BE2C (cell line): ENCODE measurements at regions not wholly inside any gene's neighbourhood (a gene's known extent, or its start where the extent isn't known, plus 50 kb on each side); places are given as distances from the start of the nearest gene placed in this dataset.
A peak's percentile ranks its signal among the peaks of the same experiment; 100 is the strongest.

Experiments
- DNase-seq: peaks from one replicate; pipeline ENCODE4 v3.0.0-alpha.2; 2020
- H3K27me3 ChIP-seq: fragments of 250-450 bp; sonication (Bioruptor Pico); 2 replicates; pipeline ENCODE4 v1.5.1; 2020; ENCODE audit warnings: mild to moderate bottlenecking
- H3K36me3 ChIP-seq: fragments of 250-450 bp; sonication (Bioruptor Pico); 2 replicates; pipeline ENCODE4 v1.5.1; 2020; ENCODE audit warnings: mild to moderate bottlenecking
- H3K4me1 ChIP-seq: fragments of 250-450 bp; sonication (Bioruptor Pico); 2 replicates; pipeline ENCODE4 v1.5.1; 2020
- H3K4me3 ChIP-seq: 2 replicates; pipeline ENCODE4 v1.5.1; 2011; ENCODE audit warnings: low read depth, low read length
- H3K9me3 ChIP-seq: fragments of 250-450 bp; sonication (Bioruptor Pico); 2 replicates; pipeline ENCODE4 v1.5.1; 2020
- TF ChIP-seq, protein P1 (sequence below): IDR thresholded peaks from 2 replicates; pipeline ENCODE4 v1.5.1; 2012; ENCODE audit warnings: mild to moderate bottlenecking, low read depth, low read length

DNA sequence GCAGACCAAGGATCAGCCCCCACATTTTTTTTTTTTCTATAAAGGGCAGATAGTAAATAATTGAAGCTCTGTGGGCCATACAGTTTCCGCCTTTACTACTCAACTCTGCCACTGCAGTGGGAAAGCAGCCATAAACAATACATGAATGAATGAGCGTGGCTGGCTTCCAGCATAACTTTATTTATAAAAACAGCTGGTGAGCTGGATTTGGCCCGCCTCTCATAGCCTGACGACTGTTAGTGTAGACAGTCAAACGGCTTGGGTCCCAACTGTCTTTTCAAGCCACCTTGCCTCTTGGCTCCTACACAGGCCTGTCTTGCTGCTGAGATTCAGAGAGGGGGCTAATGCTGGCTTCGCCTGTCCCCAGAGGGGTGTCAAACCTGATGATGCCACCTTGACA is 169.8 kb upstream of the GPR26 start:
- Histone ChIP-seq H3K36me3 (no peaks in the 10 kb centered on the region), H3K27me3 (peaks cover 27% of the 10 kb centered on the region), H3K4me3 (no peak overlapping the region), H3K4me1 (no peaks in the 10 kb centered on the region), H3K9me3 (no peaks in the 10 kb centered on the region)
- TF ChIP-seq, protein P1, sequence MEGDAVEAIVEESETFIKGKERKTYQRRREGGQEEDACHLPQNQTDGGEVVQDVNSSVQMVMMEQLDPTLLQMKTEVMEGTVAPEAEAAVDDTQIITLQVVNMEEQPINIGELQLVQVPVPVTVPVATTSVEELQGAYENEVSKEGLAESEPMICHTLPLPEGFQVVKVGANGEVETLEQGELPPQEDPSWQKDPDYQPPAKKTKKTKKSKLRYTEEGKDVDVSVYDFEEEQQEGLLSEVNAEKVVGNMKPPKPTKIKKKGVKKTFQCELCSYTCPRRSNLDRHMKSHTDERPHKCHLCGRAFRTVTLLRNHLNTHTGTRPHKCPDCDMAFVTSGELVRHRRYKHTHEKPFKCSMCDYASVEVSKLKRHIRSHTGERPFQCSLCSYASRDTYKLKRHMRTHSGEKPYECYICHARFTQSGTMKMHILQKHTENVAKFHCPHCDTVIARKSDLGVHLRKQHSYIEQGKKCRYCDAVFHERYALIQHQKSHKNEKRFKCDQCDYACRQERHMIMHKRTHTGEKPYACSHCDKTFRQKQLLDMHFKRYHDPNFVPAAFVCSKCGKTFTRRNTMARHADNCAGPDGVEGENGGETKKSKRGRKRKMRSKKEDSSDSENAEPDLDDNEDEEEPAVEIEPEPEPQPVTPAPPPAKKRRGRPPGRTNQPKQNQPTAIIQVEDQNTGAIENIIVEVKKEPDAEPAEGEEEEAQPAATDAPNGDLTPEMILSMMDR = no peak
- no peak for DNase-seq

DNA sequence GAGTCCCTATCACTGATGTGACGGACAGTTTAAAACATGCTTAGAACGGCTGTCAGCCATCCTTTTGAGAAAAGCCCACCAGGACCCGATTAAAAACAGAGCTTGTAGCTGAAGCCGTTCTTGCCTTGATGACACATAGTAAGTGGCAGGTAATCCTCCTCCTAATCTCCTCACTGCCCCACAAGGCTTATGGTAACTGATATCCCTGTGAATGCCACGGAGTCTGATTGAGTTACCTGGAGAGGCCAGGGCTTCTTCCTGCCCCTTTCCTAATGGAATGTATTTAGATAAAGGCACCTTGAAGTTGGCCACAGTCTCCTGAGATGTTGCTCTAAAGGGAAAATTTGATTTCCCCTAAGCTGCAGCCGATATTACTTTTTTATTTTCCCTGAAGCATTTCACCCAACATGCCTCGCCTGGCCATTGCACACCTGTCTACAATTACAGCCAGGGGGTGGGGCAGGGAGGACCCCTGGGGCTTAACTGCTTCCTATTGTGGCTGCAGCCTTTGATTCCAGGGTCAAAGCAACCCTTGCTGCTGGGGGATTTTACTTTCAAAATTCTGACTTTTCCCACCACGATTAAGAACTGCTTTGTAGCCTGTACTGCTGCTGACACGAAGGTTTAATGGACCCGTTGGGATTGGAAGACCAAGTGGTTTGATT is 169.0 kb upstream of the GPR26 start:
- H3K9me3 ChIP-seq = no peaks in the 10 kb centered on the region
- H3K4me1 ChIP-seq = no peaks in the 10 kb centered on the region
- H3K4me3 ChIP-seq = no peak overlapping the region
- H3K27me3 ChIP-seq = peaks cover 35% of the 10 kb centered on the region
- H3K36me3 ChIP-seq = no peaks in the 10 kb centered on the region
- no peak for DNase-seq
- TF ChIP-seq, protein P1 = no peak

DNA sequence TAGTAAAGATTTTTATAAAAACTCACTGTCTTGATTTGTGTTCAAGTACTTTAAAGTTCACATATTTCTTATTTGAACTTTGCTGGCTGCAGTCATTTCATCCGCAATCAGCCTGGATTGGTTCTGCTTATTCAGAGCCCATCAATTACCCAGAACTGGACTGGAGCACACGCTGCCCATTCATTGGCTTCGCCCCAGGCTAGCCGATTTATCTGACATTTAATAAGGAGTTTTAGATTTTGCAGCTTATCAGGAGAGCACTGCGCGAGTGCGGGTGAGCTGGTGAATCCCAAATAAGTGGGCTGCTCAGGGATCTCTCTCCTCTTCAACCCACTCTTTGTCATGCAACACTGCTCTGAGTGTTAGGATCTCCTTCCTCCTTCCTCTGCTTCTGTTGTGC is 166.0 kb upstream of the GPR26 start:
- TF ChIP-seq, protein P1 = no peak
- Histone ChIP-seq H3K27me3 (peaks cover 60% of the 10 kb centered on the region), H3K4me1 (no peaks in the 10 kb centered on the region), H3K4me3 (no peak overlapping the region), H3K36me3 (no peaks in the 10 kb centered on the region), H3K9me3 (no peaks in the 10 kb centered on the region)
- no peak for DNase-seq

DNA sequence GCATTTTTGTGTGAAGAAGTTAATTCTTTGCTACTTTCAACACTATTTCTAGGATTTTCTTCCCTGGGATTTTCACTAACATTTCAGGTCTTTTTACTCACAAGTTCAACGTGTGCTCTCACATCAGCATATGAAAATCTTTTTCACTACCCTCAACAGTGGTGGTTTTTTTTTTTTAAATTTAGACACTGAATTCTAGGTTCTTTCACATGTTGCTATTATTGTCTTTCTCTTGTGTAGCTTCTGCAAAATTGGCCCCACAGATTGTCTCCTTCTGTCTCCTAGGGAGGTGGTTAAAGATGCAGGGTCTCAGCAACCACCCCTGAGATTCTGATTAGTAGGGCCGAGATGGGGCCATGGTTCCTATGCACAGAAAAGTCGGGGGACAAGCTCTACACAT is 165.0 kb upstream of the GPR26 start:
- Histone ChIP-seq H3K9me3 (no peaks in the 10 kb centered on the region), H3K36me3 (no peaks in the 10 kb centered on the region), H3K27me3 (peaks cover 69% of the 10 kb centered on the region), H3K4me1 (no peaks in the 10 kb centered on the region), H3K4me3 (no peak overlapping the region)
- DNase-seq = no peak
- TF ChIP-seq, protein P1 = no peak

DNA sequence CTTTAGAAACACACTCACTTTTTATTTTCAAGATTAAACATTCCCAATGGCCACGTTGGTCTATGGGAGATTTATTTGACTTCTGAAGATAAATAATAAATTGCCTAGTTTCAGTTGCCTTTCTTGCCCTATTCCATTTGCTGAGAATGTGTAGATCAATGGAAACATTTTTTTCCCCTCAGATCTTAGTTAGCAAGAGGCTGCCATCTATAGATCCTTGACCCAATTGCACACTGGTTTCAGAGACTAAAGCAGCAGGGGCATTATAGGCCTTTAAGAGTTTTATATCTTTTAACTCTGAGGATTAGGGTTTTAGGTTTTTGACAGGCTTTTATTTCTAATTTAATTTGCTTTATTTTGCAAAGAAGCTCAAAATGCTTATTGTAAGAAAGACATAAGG is 163.2 kb upstream of the GPR26 start:
- peaks cover 83% of the 10 kb centered on the region for H3K27me3 ChIP-seq
- TF ChIP-seq, protein P1 = peak; percentile 19
- no peaks in the 10 kb centered on the region for H3K4me1 ChIP-seq
- H3K9me3 ChIP-seq = no peaks in the 10 kb centered on the region
- DNase-seq = no peak
- no peak overlapping the region for H3K4me3 ChIP-seq
- H3K36me3 ChIP-seq = no peaks in the 10 kb centered on the region

DNA sequence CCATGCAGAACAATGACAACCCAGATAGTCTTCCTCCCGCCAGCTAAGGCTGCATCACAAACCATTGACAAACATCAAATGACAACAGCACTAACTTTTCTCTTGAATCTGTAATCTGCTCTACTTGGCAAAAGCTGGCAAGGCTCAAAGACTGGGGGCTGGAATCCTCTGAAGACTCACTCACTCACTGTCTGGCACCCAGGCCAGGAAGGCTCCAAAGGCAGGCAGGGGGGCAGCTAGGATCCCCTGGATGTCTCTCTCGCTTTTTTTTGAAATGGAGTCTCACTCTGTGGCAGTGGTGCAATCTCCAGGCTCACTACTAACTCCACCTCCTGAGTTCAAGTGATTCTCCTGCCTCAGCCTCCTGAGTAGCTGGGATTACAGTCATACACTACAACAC is 159.7 kb upstream of the GPR26 start:
- Histone ChIP-seq H3K9me3 (no peaks in the 10 kb centered on the region), H3K36me3 (no peaks in the 10 kb centered on the region), H3K4me1 (no peaks in the 10 kb centered on the region), H3K27me3 (peaks cover 94% of the 10 kb centered on the region), H3K4me3 (no peak overlapping the region)
- no peak for DNase-seq
- TF ChIP-seq, protein P1 = no peak
